H1 (cell line): ENCODE measurements at regions not wholly inside any gene's neighbourhood (a gene's known extent, or its start where the extent isn't known, plus 50 kb on each side); places are given as distances from the start of the nearest gene placed in this dataset.

Experiments
- BACH1 ChIP-seq: IDR thresholded peaks from 2 replicates; pipeline ENCODE4 v1.6.1; 2012; ENCODE audit warnings: low read length, improper control_type of control experiment
- CBX5 ChIP-seq: fragments of 300-800, 300-1000 bp; sonication (generic); IDR thresholded peaks from 2 replicates; pipeline ENCODE4 v1.7.1; 2016; ENCODE audit warnings: antibody characterized with exemption, low read length, low read depth
- CREB1 ChIP-seq: IDR thresholded peaks from 2 replicates; pipeline ENCODE4 v1.6.1; 2012; ENCODE audit warnings: inconsistent platforms
- EZH2 ChIP-seq: fragments of 200-600 bp; sonication (generic); IDR thresholded peaks from 2 replicates; pipeline ENCODE4 v1.7.1; 2012; ENCODE audit warnings: low read depth, mild to moderate bottlenecking, moderate library complexity, low read length, inconsistent platforms; ENCODE audit not compliant: severe bottlenecking
- JUND ChIP-seq: IDR thresholded peaks from 2 replicates; pipeline ENCODE4 v1.6.1; 2011; ENCODE audit warnings: mild to moderate bottlenecking, improper control_type of control experiment, low read length
- KDM1A ChIP-seq: fragments of 200-600, 300-600 bp; sonication (generic); IDR thresholded peaks from 2 replicates; pipeline ENCODE4 v1.7.1; 2016; ENCODE audit warnings: mild to moderate bottlenecking, low read length, borderline replicate concordance
- POLR2A ChIP-seq, 2 experiments: IDR thresholded peaks; 1 replicate in 1 of 2; 2 replicates in 1 of 2; pipeline ENCODE4 v1.6.1; 2011; ENCODE audit warnings: low read depth in 2 of 2, low read length in 2 of 2, mild to moderate bottlenecking in 2 of 2; ENCODE audit errors: control extremely low read depth in 1 of 2
- RAD21 ChIP-seq, 2 experiments: IDR thresholded peaks in 1 of 2; conservative IDR thresholded peaks in 1 of 2; 2 replicates each; pipeline ENCODE4 v1.6.1; 2011; ENCODE audit warnings: low read depth in 2 of 2, low read length in 2 of 2, improper control_type of control experiment in 1 of 2, inconsistent platforms in 1 of 2, mild to moderate bottlenecking in 1 of 2, moderate library complexity in 1 of 2
- RNF2 ChIP-seq: fragments of 200-900, 300-1000 bp; sonication (generic); IDR thresholded peaks from 2 replicates; pipeline ENCODE4 v1.7.1; 2016; ENCODE audit warnings: borderline replicate concordance, low read depth, mild to moderate bottlenecking, antibody characterized with exemption, low read length; ENCODE audit not compliant: poor library complexity, severe bottlenecking; ENCODE audit errors: missing control alignments
- SUZ12 ChIP-seq: fragments of 200-600 bp; sonication (generic); IDR thresholded peaks from 2 replicates; pipeline ENCODE4 v1.6.1; 2012; ENCODE audit warnings: mild to moderate bottlenecking, inconsistent platforms, low read length, moderate library complexity, mixed read lengths
- TAF1 ChIP-seq: IDR thresholded peaks from 2 replicates; pipeline ENCODE4 v1.6.1; 2011; ENCODE audit warnings: mild to moderate bottlenecking, low read depth, low read length
- TF ChIP-seq, protein P1 (sequence below), 3 experiments: IDR thresholded peaks; 1 replicate in 2 of 3; 2 replicates in 1 of 3; pipeline versions ENCODE4 v1.5.1 to v1.6.1; 2011; ENCODE audit warnings: low read length in 3 of 3, mild to moderate bottlenecking in 3 of 3, inconsistent platforms in 2 of 3, low read depth in 1 of 3, moderate library complexity in 1 of 3; ENCODE audit not compliant: insufficient read depth in 1 of 3; ENCODE audit errors: control extremely low read depth in 1 of 3
- TF ChIP-seq, protein P2 (sequence below): IDR thresholded peaks from 2 replicates; pipeline ENCODE4 v1.6.1; 2011; ENCODE audit warnings: low read depth, mild to moderate bottlenecking, low read length; ENCODE audit not compliant: insufficient read depth

DNA sequence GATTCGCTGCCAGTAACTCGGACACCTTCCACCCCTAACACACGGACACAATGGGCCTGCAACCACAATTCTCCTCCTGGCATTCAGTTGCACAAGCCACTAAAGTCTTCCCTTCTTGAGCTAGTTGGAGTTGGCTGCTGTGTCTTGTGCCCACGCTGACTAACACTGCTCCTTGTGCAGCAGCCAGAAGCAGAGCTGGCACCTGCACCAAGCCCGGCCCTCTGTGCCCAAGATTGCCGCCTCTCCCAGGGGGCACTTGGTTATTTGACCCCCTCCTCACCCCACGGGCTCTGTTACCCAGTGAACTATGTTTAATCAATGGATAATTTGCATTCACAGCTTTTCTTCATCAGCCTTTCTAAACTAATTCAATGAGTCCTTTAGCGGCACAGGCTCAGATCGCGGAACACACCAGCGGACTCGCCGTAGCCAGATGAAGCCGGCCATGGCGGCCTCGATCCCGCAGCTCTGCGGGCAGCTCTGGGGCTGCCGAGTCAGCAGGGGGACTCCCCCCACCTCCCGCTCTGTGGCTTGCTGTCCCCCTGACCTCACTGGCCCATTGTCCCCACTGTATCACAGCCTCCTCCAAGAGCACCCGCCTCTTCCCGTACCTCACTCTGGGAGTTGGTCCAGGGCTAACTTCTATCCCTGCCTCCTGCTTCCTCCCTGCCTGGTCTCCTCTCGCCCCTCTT is 94.8 kb upstream of the AFDN start:
- no peak for TF ChIP-seq TAF1
- TF ChIP-seq, protein P1, sequence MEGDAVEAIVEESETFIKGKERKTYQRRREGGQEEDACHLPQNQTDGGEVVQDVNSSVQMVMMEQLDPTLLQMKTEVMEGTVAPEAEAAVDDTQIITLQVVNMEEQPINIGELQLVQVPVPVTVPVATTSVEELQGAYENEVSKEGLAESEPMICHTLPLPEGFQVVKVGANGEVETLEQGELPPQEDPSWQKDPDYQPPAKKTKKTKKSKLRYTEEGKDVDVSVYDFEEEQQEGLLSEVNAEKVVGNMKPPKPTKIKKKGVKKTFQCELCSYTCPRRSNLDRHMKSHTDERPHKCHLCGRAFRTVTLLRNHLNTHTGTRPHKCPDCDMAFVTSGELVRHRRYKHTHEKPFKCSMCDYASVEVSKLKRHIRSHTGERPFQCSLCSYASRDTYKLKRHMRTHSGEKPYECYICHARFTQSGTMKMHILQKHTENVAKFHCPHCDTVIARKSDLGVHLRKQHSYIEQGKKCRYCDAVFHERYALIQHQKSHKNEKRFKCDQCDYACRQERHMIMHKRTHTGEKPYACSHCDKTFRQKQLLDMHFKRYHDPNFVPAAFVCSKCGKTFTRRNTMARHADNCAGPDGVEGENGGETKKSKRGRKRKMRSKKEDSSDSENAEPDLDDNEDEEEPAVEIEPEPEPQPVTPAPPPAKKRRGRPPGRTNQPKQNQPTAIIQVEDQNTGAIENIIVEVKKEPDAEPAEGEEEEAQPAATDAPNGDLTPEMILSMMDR (IDR thresholded peaks at IDR 0.05; ENCODE audit: control extremely low read depth in 1 of 3, insufficient read depth in 1 of 3, low read depth in 1 of 3, low read length in 3 of 3): no peak
- no peak for TF ChIP-seq RAD21 (IDR thresholded peaks at IDR 0.05 in 1 of 2, conservative IDR thresholded peaks at IDR 0.05 in 1 of 2; ENCODE audit: low read depth in 2 of 2, low read length in 2 of 2)
- no peak for TF ChIP-seq SUZ12
- no peak for TF ChIP-seq KDM1A
- TF ChIP-seq RNF2: no peak
- TF ChIP-seq, protein P2, sequence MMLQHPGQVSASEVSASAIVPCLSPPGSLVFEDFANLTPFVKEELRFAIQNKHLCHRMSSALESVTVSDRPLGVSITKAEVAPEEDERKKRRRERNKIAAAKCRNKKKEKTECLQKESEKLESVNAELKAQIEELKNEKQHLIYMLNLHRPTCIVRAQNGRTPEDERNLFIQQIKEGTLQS: no peak
- no peak for TF ChIP-seq CREB1
- no peak for TF ChIP-seq BACH1
- no peak for TF ChIP-seq POLR2A (IDR thresholded peaks at IDR 0.05; ENCODE audit: control extremely low read depth in 1 of 2, low read depth in 2 of 2, low read length in 2 of 2)
- no peak for TF ChIP-seq JUND
- TF ChIP-seq CBX5: no peak
- TF ChIP-seq EZH2: no peak
